ENCODE measurements at regions not wholly inside any gene's neighbourhood (a gene's known extent, or its start where the extent isn't known, plus 50 kb on each side); places are given as distances from the start of the nearest gene placed in this dataset.

GRCh38 chr3:152671446-152672319 lies 163.2 kb upstream of the P2RY1 start:
- BruUV-seq (replicated peaks) = no TSS peak
- no peaks in the 10 kb centered on the region for H3K4me1 ChIP-seq (ENCODE audit: control insufficient read depth in 1 of 2, insufficient read depth in 2 of 2, low read length in 2 of 2)
- 0 out of 2 replicates have a peak, but pooled peaks cover 2% of the 10 kb centered on the region for H3K9me2 ChIP-seq (ENCODE audit: insufficient read depth)
- DNase-seq (ENCODE audit: low read depth, low spot score) = no peak
- ATAC-seq = no peak
- TF ChIP-seq ELF1 (IDR thresholded peaks at IDR 0.05; ENCODE audit: borderline replicate concordance, low read depth) (no peak), YY1 (IDR thresholded peaks at IDR 0.05; ENCODE audit: extremely low read depth, insufficient replicate concordance, low read depth, low read length) (no peak)
- RAD21 ChIA-PET (ENCODE audit: low non-redundant PET in 1 of 2, low total read pairs in 2 of 2, uncharacterized antibody in 2 of 2, unreplicated experiment in 2 of 2) = no interaction called here
- H3K4me2 ChIP-seq (ENCODE audit: low read length) = no peak overlapping the region
- CTCF ChIA-PET = no interaction called here
- intact Hi-C loops (cut with micrococcal nuclease) = no loop called here
- H3K27me3 ChIP-seq (ENCODE audit: insufficient read depth, low read length) = no peaks in the 10 kb centered on the region
- no peak overlapping the region for H3K4me3 ChIP-seq (replicated peaks in 1 of 2; ENCODE audit: low read depth in 1 of 2, low read length in 2 of 2)
- POLR2A ChIA-PET = no interaction called here
- H3K79me2 ChIP-seq (ENCODE audit: insufficient read depth, low read length) = no peaks in the 10 kb centered on the region
- H3K9me3 ChIP-seq (ENCODE audit: control insufficient read depth in 1 of 2, insufficient read depth in 1 of 2, low read depth in 1 of 2, low read length in 2 of 2) = no peaks in the 10 kb centered on the region
- no peak overlapping the region for H3K27ac ChIP-seq (ENCODE audit: low read depth, low read length)
- no peaks in the 10 kb centered on the region for H4K20me1 ChIP-seq (ENCODE audit: insufficient read depth)
- no peak overlapping the region for H2AFZ ChIP-seq (ENCODE audit: low read depth, low read length, poor library complexity, severe bottlenecking)
- H3K36me3 ChIP-seq (ENCODE audit: control insufficient read depth in 1 of 2, insufficient read depth in 2 of 2, low read length in 2 of 2) = no peaks in the 10 kb centered on the region
- H3K9ac ChIP-seq (ENCODE audit: low read length) = no peak overlapping the region

DNA sequence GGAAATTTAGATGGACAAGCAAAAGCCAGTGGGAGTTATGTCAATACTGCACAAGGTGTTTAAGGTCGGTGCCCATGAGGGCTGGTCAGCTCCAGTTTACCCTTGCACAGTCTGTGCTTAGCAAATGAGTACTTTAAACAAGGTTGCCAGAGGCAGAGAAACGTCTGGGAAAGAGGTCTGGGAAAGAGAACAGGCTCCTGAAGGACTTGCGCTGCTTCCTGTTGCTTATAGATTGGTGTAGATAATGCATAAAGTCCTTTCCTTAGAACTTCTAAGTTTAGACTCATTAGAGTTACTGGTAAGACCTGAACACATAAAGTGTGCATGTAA lies 162.6 kb upstream of the P2RY1 start:
- ChIA-PET RAD21 (ENCODE audit: low non-redundant PET in 1 of 2, low total read pairs in 2 of 2, uncharacterized antibody in 2 of 2, unreplicated experiment in 2 of 2) (no interaction called here), POLR2A (no interaction called here), CTCF (no interaction called here)
- Histone ChIP-seq H3K27ac (ENCODE audit: low read depth, low read length) (no peak overlapping the region), H2AFZ (ENCODE audit: low read depth, low read length, poor library complexity, severe bottlenecking) (no peak overlapping the region), H3K27me3 (ENCODE audit: insufficient read depth, low read length) (no peaks in the 10 kb centered on the region), H3K9me3 (ENCODE audit: control insufficient read depth in 1 of 2, insufficient read depth in 1 of 2, low read depth in 1 of 2, low read length in 2 of 2) (no peaks in the 10 kb centered on the region), H3K4me3 (replicated peaks in 1 of 2; ENCODE audit: low read depth in 1 of 2, low read length in 2 of 2) (no peak overlapping the region), H3K4me1 (ENCODE audit: control insufficient read depth in 1 of 2, insufficient read depth in 2 of 2, low read length in 2 of 2) (no peaks in the 10 kb centered on the region), H3K4me2 (ENCODE audit: low read length) (no peak overlapping the region), H3K36me3 (ENCODE audit: control insufficient read depth in 1 of 2, insufficient read depth in 2 of 2, low read length in 2 of 2) (no peaks in the 10 kb centered on the region), H3K9me2 (ENCODE audit: insufficient read depth) (0 out of 2 replicates have a peak, but pooled peaks cover 2% of the 10 kb centered on the region), H3K79me2 (ENCODE audit: insufficient read depth, low read length) (no peaks in the 10 kb centered on the region), H3K9ac (ENCODE audit: low read length) (no peak overlapping the region), H4K20me1 (ENCODE audit: insufficient read depth) (no peaks in the 10 kb centered on the region)
- BruUV-seq (replicated peaks) = no TSS peak
- intact Hi-C loops (cut with micrococcal nuclease) = no loop called here
- no peak for DNase-seq (ENCODE audit: low read depth, low spot score)
- ATAC-seq = no peak
- TF ChIP-seq EGR1 (IDR thresholded peaks at IDR 0.05; ENCODE audit: low read depth) (no peak), POLR2A (IDR thresholded peaks at IDR 0.05; ENCODE audit: borderline replicate concordance, extremely low read depth, insufficient read depth, insufficient read length) (no peak), ZBTB33 (IDR thresholded peaks at IDR 0.05; ENCODE audit: extremely low read depth, insufficient replicate concordance, low read length) (no peak), SIN3A (IDR thresholded peaks at IDR 0.05; ENCODE audit: low read depth) (no peak), ELF1 (IDR thresholded peaks at IDR 0.05; ENCODE audit: borderline replicate concordance, low read depth) (no peak), SRF (IDR thresholded peaks at IDR 0.05; ENCODE audit: low read depth) (no peak), TCF7L2 (IDR thresholded peaks at IDR 0.05; ENCODE audit: borderline replicate concordance, extremely low read depth, insufficient read depth, insufficient read length) (no peak), CEBPB (IDR thresholded peaks at IDR 0.05; ENCODE audit: low read depth) (no peak), REST (IDR thresholded peaks at IDR 0.05; ENCODE audit: low read depth) (no peak), RAD21 (IDR thresholded peaks at IDR 0.05; ENCODE audit: low read depth) (no peak), YY1 (IDR thresholded peaks at IDR 0.05; ENCODE audit: extremely low read depth, insufficient replicate concordance, low read depth, low read length) (no peak), ZFX (IDR thresholded peaks at IDR 0.05) (no peak), JUND (IDR thresholded peaks at IDR 0.05) (no peak), CBX3 (IDR thresholded peaks at IDR 0.05; ENCODE audit: low read depth) (no peak)
- TF ChIP-seq, protein P1, sequence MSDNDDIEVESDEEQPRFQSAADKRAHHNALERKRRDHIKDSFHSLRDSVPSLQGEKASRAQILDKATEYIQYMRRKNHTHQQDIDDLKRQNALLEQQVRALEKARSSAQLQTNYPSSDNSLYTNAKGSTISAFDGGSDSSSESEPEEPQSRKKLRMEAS (IDR thresholded peaks at IDR 0.05) = no peak
